OCI-LY1 (cell line): ENCODE measurements at regions not wholly inside any gene's neighbourhood (a gene's known extent, or its start where the extent isn't known, plus 50 kb on each side); places are given as distances from the start of the nearest gene placed in this dataset.

Experiments
- H2AFZ ChIP-seq: fragments of 200-600 bp; sonication (generic), shearing (Covaris generic); 2 replicates; pipeline ENCODE4 v1.6.0; 2014; ENCODE audit warnings: antibody characterized with exemption, mild to moderate bottlenecking, low read length
- H3F3A ChIP-seq: fragments of 200-600 bp; sonication (generic), shearing (Covaris generic); 2 replicates; pipeline ENCODE4 v1.6.0; 2014; ENCODE audit warnings: mild to moderate bottlenecking, antibody characterized with exemption, low read length, moderate library complexity; ENCODE audit not compliant: insufficient read depth
- H3K27ac ChIP-seq: fragments of 200-600 bp; sonication (generic); 2 replicates; pipeline ENCODE4 v1.5.1; 2014; ENCODE audit warnings: low read length, mixed run types, mild to moderate bottlenecking, low read depth; ENCODE audit not compliant: poor library complexity, severe bottlenecking
- H3K27me3 ChIP-seq: fragments of 200-600 bp; sonication (generic); 2 replicates; pipeline ENCODE4 v1.6.0; 2014; ENCODE audit warnings: antibody characterized with exemption, mild to moderate bottlenecking, low read length, moderate library complexity; ENCODE audit not compliant: insufficient read depth
- H3K36me3 ChIP-seq: fragments of 200-600 bp; sonication (generic); 2 replicates; pipeline ENCODE4 v1.6.1; 2014; ENCODE audit warnings: mild to moderate bottlenecking, antibody characterized with exemption, low read length, moderate library complexity, mixed read lengths; ENCODE audit not compliant: insufficient read depth
- H3K4me1 ChIP-seq: fragments of 200-600 bp; sonication (generic); 2 replicates; pipeline ENCODE4 v1.5.1; 2014; ENCODE audit warnings: mild to moderate bottlenecking, low read length, moderate library complexity; ENCODE audit not compliant: insufficient read depth, severe bottlenecking
- H3K4me2 ChIP-seq: fragments of 200-600 bp; sonication (generic), shearing (Covaris generic); 2 replicates; pipeline ENCODE4 v1.6.1; 2014; ENCODE audit warnings: low read length
- H3K4me3 ChIP-seq: fragments of 200-600 bp; sonication (generic); 2 replicates; pipeline ENCODE4 v1.5.1; 2014; ENCODE audit warnings: low read length, low read depth, mild to moderate bottlenecking, mixed read lengths; ENCODE audit not compliant: poor library complexity, severe bottlenecking
- H3K79me2 ChIP-seq: fragments of 200-600 bp; shearing (Covaris generic); 2 replicates; pipeline ENCODE4 v1.6.1; 2016; ENCODE audit warnings: mixed run types, low read length, mixed read lengths; ENCODE audit not compliant: insufficient read depth
- H3K9ac ChIP-seq: fragments of 200-600 bp; sonication (generic), shearing (Covaris generic); 2 replicates; pipeline ENCODE4 v1.6.1; 2014; ENCODE audit warnings: mild to moderate bottlenecking, low read length, mixed read lengths
- H3K9me2 ChIP-seq: fragments of 200-600 bp; sonication (generic), shearing (Covaris generic); 2 replicates; pipeline ENCODE4 v1.6.1; 2014; ENCODE audit warnings: low read depth, mild to moderate bottlenecking, low read length, mixed read lengths
- H3K9me3 ChIP-seq: fragments of 200-600 bp; shearing (Covaris generic); 2 replicates; pipeline ENCODE4 v1.6.1; 2014; ENCODE audit warnings: low read length, mixed read lengths
- H4K20me1 ChIP-seq: fragments of 200-600 bp; sonication (generic), shearing (Covaris generic); 2 replicates; pipeline ENCODE4 v1.6.0; 2016; ENCODE audit warnings: mild to moderate bottlenecking, low read length; ENCODE audit not compliant: insufficient read depth
- EZH2 ChIP-seq: fragments of 200-600 bp; sonication (generic), shearing (Covaris generic); IDR thresholded peaks from 2 replicates; pipeline ENCODE4 v1.8.0; 2017; ENCODE audit warnings: borderline replicate concordance, mixed run types, mild to moderate bottlenecking, antibody characterized with exemption, low read length, moderate library complexity, mixed read lengths
- TF ChIP-seq, protein P1 (sequence below): fragments of 200-600 bp; sonication (generic), shearing (Covaris generic); IDR thresholded peaks from 2 replicates; pipeline ENCODE4 v1.5.1; 2017; ENCODE audit warnings: mild to moderate bottlenecking, antibody characterized with exemption, low read length, moderate library complexity, mixed read lengths

DNA sequence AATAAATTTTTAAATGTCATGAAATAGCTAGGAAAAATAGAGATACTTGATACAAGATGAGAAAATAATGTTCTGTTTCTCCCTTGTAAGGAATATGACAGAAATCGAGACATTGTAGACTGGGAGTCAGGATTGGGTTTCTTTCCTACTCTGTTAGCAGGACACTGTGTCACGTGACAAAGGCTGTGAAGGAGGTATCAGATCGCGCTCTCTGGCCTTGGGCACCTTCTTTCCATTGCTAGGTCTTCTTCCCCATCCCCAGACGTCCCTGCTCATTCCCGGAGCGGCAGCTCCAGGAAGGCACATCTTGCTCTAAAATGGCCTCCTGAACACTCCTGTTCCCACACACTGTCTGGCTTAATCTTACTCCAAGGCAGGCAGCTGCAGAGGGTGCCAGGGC, 133.4 kb downstream of the TM9SF2 start:
- TF ChIP-seq EZH2, result no peak
- TF ChIP-seq, protein P1, sequence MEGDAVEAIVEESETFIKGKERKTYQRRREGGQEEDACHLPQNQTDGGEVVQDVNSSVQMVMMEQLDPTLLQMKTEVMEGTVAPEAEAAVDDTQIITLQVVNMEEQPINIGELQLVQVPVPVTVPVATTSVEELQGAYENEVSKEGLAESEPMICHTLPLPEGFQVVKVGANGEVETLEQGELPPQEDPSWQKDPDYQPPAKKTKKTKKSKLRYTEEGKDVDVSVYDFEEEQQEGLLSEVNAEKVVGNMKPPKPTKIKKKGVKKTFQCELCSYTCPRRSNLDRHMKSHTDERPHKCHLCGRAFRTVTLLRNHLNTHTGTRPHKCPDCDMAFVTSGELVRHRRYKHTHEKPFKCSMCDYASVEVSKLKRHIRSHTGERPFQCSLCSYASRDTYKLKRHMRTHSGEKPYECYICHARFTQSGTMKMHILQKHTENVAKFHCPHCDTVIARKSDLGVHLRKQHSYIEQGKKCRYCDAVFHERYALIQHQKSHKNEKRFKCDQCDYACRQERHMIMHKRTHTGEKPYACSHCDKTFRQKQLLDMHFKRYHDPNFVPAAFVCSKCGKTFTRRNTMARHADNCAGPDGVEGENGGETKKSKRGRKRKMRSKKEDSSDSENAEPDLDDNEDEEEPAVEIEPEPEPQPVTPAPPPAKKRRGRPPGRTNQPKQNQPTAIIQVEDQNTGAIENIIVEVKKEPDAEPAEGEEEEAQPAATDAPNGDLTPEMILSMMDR, result no peak
- H3K4me2 ChIP-seq, result no peak overlapping the region
- H3K27me3 ChIP-seq, result no peaks in the 10 kb centered on the region
- no peak overlapping the region for H3K4me3 ChIP-seq
- H4K20me1 ChIP-seq, result no peaks in the 10 kb centered on the region
- no peaks in the 10 kb centered on the region for H3K4me1 ChIP-seq
- no peak overlapping the region for H3K9ac ChIP-seq
- H3K36me3 ChIP-seq, result no peaks in the 10 kb centered on the region
- no peak overlapping the region for H3K27ac ChIP-seq
- H3K9me2 ChIP-seq, result no peaks in the 10 kb centered on the region
- no peaks in the 10 kb centered on the region for H3K9me3 ChIP-seq
- no peaks in the 10 kb centered on the region for H3F3A ChIP-seq
- no peaks in the 10 kb centered on the region for H3K79me2 ChIP-seq
- no peak overlapping the region for H2AFZ ChIP-seq

DNA sequence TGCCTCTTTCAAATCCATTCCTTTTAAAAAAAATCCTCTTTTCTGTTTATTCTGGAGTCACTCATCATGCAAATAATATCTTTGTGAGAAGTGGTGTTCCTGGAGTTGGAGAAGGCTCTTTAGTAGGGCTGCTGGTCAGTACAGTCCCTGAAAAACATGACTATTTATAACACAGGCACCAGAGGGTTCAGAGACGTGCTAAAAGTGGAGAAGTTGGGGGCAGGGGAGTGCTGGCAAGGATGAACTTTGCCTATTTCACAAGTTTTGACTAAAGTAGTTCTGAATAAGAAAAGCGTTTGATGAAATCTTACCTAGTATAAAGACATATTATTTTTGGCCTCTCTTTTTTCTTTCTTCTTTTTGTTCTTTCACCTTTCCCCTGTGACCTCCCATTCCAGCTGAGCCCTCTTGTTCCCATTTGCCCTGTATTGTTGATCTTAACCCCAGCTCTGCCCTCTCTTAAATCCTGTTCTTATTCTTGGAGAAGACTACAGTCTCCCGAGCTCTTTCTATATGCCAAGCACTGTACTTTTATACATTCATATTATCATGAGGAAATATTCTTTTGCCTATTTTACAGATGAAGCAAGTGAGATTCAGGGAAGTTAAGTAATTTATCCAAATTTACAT, 129.1 kb downstream of the TM9SF2 start:
- Histone ChIP-seq H3K9ac (no peak overlapping the region), H3K9me3 (no peaks in the 10 kb centered on the region), H3K27me3 (peaks cover 4% of the 10 kb centered on the region; the same call in 1 of the 2 replicates), H3K27ac (no peak overlapping the region), H3K9me2 (no peaks in the 10 kb centered on the region), H2AFZ (no peak overlapping the region), H3K36me3 (no peaks in the 10 kb centered on the region), H3K79me2 (no peaks in the 10 kb centered on the region), H3K4me3 (no peak overlapping the region), H4K20me1 (no peaks in the 10 kb centered on the region), H3F3A (no peaks in the 10 kb centered on the region), H3K4me1 (no peaks in the 10 kb centered on the region), H3K4me2 (no peak overlapping the region)
- TF ChIP-seq, protein P1, result no peak
- no peak for TF ChIP-seq EZH2

DNA sequence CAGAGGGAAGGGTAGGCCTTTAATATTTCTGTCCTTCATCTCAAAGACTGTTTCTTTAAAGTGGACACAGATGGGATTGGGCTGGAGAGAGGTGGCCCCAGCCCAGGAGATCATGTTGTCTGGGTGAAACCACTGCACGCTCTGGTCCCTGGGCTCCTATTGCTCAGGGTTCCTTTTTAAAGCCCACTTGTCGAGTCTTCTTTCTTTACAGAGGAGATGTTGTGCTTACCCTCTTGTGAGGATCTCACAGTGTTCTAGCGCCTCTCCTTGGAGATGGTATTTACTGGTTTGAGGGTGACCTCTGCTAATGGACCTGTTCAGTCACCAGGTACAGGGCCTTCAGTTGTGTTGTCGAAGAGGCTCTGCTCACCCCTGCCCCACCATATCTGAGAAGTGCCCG, 128.4 kb downstream of the TM9SF2 start:
- H4K20me1 ChIP-seq, result no peaks in the 10 kb centered on the region
- no peaks in the 10 kb centered on the region for H3K4me1 ChIP-seq
- H3K9me3 ChIP-seq, result no peaks in the 10 kb centered on the region
- no peaks in the 10 kb centered on the region for H3K9me2 ChIP-seq
- H3F3A ChIP-seq, result no peaks in the 10 kb centered on the region
- H3K79me2 ChIP-seq, result no peaks in the 10 kb centered on the region
- H3K4me2 ChIP-seq, result no peak overlapping the region
- TF ChIP-seq, protein P1, result no peak
- peaks cover 4% of the 10 kb centered on the region; the same call in 1 of the 2 replicates for H3K27me3 ChIP-seq
- no peak overlapping the region for H3K27ac ChIP-seq
- no peak overlapping the region for H2AFZ ChIP-seq
- H3K9ac ChIP-seq, result no peak overlapping the region
- H3K36me3 ChIP-seq, result no peaks in the 10 kb centered on the region
- no peak overlapping the region for H3K4me3 ChIP-seq
